Hypothalamus (tissue), 51 donors: ENCODE measurements at regions not wholly inside any gene's neighbourhood (a gene's known extent, or its start where the extent isn't known, plus 50 kb on each side); places are given as distances from the start of the nearest gene placed in this dataset.
A peak's percentile ranks its signal among the peaks of the same experiment; 100 is the strongest.
"Not testable (repeated sequence)": the region's sequence is repeated elsewhere in the genome, so short reads cannot be mapped to it uniquely, and the experiment has no call there.

Experiments used
- DNase-seq, 51 donors: peaks; one replicate each; lab custom pipeline; 2025; lab: John Stamatoyannopoulos, UW

DNA sequence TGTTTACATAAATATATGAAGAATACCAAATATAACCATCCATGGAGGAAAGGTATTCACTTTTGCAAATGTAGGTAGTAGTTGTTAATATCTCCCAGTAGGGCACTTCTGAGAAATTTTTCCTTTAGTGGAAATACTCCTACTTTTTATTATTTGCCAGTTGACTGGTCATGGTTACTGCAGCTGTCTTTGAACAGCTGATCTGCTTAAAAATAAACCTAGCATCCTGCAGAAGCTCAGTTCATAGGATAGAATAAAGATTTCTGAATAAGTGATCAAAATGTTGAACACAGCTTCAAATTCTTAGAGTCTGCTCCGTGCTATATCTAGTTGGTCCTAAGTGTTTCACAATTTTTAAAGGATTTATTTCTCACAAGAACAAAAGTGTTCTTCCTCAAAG, 270.7 kb upstream of the TRPC7 start:
- no peak for DNase-seq

DNA sequence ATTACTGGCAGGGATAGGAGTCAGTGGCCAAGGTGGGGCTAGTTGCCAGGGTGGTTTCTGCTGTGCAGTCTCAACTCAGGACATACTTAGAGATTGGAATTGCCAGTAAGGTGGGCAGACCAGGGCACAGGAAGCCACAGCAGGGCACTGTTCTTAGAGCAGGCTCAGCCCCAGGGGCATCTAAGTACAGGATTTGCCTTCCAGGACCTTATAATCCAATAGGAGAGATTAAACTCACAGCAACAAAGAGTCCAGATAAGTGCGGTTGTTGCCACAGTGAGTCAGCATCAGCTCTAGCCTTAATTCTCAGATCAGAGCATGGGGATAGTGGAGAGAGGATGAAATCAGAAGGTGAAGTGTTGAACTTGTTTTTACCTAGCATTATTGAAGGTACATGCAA, 265.8 kb upstream of the TRPC7 start:
- no peak for DNase-seq

DNA sequence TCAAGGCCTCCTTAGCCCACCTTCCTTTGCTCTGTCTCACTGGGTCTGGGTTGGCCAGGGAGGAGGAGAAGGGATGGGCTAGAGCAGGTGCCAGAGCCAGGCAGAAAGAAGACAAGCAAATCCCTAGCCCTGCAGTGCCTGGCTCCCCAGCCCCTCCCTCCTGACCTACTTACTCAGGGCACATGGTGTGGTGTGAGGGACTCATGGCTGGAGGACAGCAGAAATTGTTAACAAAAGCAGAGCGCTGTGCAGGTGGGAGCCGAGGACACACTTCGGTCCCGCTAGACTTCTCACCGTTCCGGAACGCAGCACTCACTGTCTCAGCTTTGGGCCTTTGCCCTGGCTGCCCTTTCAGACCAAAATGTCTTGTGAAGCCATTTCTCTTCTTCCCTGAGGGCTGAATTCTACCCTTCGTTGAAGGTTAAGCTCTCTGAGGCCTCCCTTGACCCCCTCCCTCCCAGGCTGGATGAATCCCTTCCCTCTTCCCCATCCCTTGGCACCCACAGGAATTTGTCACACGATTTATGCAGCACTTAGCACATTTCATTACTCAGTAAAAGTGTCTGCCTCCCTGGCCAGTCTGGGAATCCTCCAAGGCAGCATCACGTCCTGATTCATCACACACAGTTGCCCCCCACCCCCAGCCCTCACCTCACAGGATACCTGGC, 263.9 kb upstream of the TRPC7 start:
- DNase-seq = peak in 13 of 51 donors; percentile 3 to 40 (median 10)

DNA sequence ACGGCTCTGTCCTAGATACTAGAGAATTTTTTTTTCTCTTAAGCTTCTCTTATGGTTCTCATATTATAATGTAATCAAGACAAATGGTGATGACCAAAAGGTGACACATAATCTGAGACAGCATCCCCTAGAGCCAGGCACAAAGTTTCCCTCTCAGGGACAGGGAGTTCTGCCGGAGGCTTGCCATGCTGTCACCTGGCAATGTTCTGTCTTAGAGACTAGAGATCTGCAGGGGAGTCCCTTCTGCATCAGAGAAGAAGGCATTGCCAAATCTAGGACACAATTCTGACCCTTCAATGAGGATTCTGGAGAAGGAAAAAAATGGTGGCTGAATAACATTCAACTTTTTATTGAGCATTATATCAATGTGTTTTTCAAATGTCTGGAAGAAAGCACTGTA, 261.2 kb upstream of the TRPC7 start:
- DNase-seq = no peak

DNA sequence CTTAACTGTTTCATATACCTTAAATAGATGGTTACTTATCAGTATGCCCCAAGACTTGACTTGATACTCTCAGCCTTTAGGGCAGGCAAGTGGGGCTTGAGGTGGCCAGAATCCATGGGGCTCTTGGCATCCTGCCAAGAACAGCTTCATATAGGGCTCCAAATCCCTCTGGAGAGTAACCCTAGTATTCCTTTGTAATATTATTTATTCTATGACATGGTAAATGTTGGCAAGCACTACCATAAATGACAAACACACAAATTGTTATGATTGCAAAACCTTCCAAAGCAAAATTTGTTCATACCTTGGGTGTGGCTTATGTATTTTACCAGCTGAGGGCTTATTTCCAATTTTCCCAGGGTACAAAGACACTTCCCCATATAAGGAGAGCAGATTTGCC, 257.4 kb upstream of the TRPC7 start:
- DNase-seq = no peak

DNA sequence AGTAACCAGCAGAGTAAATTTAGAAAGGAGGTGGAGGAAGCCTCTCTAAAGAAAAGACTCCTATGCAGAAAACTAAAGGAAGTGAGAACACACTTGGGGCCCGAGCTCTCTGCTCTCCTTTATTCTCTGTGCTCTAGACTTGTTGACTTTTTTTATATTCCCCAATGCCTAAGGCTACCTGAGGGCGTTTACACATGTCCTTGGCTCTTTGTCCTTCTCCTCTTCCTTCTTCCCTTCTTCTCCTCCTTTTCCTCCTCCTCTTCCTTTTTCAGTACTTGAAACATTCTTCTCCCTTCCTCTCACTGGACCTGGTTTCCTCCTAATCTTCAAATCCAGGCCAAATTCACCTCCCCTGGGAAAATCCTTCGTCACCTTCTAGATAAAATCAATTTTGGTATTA, 256.4 kb upstream of the TRPC7 start:
- DNase-seq = no peak

DNA sequence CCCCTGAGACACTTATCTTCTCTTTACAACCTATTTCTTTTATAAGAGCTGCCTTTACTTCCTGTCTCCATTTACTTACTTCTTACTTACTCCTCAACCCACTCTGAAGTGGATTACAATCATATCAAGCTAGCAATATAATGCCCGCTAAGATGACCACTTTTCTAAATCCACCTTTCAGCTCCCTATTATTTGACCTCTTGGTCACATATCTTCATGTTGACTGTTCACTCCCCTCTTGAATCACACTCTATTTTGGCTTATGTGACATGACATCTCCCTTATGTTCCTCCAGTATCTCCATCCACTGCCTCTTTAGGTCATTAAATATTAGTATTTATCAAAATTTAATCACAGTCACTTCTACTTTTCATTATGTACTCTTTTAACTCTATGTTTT, 255.3 kb upstream of the TRPC7 start:
- no peak for DNase-seq

DNA sequence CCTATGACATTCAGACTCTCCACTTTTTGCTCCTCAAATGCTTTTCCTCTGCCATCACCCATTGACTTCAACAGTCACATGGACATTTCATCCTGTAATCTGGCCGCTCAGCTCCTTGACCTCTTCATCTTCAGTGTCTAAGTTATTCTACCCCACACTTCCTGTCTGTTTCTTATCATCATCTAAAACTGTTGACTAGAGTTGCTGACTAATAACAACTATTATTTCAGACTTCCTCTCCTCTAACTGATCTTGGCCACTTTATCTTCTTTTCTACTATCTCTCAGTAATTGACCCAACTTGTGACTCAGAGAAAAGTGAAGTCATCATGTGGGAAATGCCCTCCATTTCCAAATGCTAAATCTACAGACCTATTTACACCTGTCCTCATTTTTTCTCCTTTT, 254.7 kb upstream of the TRPC7 start:
- no peak for DNase-seq

DNA sequence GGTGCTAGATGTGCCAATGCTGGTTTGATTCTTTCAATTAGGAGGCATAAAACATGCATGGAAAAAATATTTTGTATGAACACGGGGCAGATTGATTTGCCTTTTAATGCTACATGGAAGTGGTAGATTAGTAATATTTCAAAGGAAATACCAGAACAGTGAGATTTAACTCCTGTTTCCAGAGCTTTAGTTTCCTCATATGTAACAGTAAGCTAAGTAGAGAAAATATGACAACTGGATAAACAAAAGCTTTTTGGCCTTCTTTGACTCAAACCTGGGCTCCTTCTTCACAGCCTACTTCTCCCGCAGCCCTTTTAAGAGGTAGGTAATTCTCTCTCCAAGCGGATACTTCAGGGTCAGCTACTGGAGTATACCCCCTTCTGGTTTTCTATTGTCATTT, 254.2 kb upstream of the TRPC7 start:
- DNase-seq = no peak

DNA sequence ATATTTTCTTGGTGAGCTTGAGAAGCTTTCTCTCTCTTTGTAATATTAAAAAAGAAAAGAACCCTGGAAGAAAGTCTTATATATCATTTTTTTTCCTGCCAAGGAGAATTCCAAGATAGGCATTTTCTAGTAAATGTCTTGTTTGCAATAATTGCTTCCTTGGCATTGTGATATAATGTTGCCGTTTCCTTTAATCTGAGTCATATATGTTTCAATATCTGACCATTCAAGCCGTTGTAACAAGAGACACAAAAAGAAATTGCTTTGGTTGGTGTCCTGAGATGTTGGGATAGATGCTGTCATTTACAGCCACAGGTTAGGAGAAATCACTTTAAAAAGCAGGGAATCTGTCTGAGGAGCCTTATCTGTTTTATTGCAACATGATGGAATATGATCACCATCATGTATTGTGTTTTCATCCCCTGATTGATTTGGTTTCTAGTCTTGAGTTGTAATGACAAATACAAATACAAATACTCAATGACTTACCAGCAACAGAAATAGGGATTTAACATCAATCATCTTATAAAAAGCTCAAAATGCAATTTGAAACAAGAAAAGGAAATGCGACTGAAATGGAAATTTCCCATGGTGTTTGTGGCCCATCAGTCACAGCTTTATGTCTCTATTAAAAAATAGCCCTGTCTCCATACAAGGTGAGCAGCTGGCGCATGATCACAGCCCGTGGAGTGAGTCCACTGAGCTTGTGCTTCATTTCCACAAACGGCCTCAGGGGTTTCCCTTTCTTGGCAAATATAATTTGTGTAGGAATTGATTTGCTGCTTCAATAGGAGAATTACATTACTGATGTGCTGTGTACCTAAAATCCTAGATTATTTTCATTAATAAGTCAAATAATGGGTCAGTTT, 250.1 kb upstream of the TRPC7 start:
- DNase-seq = no peak

DNA sequence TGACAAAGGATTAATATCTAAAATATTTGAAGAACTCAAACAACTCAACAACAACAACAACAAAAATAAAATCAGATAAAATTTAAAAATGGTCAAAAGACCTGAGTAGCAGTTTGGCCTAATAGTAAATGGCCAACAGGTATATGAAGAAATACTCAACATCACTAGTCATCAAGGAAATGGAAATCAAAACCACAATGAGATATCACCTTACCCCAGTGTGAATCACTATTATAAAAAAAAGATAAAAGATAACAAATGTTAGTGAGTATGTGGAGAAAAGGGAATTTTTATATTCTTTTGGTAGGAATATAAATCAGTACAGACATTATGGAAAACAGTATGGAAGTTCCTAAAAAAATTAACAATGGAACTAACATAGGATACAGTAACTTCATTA, 247.9 kb upstream of the TRPC7 start:
- no peak for DNase-seq

DNA sequence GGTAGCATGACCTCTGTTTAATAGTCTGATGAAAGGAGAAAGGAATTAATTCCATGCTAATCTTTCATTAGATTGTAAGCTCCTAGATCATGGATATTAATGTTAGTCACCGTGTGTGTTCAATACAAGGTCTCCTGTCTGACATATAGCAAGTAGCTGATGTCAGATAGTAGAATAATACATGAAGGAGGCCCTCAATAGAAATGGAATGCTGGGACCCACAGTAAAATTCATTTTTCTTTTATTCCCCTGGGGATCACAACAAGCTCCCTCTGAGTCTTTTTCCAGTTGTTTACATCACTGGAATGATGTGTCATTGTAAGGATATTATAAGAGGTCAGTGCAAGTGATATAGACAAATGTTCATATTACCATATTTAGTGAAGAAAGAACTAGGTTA, 240.3 kb upstream of the TRPC7 start:
- no peak for DNase-seq

DNA sequence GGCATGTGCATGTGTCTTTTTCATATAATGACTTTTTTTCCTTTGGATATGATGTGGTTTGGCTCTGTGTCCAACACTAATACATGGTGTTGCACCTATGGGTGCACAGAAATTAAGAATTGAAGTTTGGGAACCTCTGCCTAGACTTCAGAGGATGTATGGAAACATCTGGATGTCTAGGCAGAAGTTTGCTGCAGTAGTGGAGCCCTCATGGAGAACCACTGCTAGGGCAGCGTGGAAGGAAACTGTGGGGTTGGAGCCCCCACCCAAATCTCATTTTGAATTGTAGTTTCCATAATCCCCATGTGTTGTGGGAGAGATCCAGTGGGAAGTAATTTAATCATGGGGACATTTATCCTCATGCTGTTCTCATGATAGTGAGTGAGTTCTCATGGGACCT, 235.0 kb upstream of the TRPC7 start:
- DNase-seq = no peak

DNA sequence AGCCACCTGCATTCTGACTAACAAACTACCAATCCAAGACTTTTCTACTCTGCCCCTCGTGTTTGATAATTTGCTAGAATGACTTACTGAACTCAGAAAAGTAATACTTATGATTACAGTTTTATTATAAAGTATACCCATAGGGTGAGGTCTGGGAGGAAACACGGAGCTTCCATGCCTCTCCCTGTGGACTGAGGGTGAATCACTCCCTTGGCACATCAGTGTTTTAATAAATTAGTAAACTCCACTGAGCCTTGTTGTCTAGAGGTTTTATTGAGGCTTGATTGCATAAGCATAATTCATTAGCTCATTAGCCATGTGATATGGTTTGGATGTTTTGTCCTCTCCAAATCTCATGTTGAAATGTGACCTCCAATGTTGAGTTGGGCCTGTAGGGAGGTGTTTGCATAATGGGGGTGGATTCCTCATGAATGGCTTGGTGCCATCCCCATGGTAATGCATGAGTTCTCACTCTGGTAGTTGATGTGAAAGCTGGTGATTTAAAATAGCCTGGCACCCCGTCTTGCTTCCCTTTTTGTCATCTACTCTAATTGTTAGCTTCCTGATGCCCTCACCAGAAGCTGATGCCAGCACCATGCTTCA, 233.6 kb upstream of the TRPC7 start:
- no peak for DNase-seq

DNA sequence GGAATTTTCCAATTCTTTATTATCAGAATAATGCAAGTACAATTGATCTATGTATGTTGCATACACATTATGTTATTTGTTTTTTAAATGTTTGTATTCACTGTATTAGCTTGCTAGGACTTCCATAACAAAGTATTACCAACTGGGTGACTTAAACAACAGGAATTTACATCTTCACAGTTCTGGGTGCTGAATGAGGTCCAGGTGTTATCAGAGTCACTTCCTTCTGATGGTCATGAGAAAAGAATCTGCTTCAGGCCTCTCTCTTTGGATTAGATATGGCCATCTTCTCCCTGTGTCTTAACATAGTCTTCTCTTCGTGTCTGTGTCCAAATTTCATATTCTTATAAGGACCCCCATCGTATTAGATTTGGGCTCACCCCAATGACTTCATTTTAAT, 229.1 kb upstream of the TRPC7 start:
- no peak for DNase-seq

DNA sequence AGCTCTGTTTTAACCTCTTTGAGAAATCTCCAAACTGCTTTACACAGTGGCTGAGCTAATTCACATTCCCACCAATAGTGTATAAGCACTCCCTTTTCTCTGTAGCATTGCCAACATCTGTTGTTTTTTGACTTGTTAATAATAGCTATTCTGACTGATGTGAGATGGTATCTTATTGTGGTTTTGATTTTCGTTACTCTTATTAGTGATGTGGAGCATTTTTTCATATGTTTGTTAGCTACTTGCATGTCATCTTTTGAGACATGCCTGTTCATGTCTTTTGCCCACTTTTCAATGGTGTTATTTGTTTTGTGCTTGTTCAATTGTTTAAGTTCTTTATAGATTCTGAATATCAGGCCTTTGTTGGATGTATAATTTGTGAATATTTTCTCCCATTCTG, 225.2 kb upstream of the TRPC7 start:
- DNase-seq = no peak

DNA sequence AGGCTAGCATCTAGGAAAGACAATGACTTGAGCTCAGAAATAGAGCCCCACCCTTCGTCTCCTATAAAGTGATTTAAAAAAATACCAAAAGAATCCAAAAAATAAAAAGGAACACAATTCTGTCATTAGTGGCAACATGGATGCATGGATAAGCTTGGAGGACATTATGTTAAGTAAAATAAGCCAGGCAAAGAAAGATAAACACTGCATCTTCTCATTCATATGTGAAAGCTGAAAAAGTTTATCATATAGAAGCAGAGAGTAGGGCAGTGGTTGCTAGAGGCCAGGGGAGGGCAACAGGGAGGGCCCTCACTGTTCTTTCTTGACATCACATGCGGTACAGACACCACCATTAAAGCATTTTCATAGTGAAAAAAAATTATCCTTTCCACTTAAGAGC, 220.9 kb upstream of the TRPC7 start:
- no peak for DNase-seq

DNA sequence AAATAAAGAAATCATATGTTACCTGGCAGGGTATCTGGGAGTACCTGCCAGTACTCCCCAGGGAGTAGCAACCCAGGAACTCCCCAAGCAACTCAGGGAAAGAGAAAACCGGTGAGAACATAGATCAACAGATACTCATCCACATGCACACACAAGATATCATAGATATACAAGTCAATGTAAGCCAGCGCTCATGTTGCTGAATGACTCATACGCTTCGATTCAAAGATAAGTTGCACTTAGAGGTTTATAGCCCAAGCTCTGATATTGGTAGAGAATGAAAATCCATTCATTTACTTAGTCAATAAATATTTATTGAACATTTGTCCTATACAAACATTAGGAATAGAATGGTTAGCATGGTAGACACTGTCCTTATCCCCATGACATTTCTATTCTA, 219.1 kb upstream of the TRPC7 start:
- DNase-seq = no peak

DNA sequence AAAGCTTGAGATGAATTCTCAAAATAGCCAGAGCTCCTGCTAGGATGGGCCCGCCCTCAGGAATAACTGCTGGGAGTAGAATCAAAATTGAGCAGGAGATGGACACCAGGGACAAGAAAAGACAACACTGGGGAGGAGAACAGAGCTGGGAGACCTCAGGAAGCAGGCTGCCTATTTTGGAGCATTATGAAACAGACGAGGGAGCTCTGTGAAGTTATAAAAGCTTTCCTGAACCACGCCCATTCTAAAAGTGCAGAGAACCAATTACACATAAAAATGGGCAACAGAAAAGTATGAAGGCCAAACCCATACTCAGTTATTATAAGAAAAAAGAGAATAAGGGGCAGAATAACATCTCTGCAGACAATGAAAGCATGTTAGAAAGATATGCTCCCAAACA, 213.9 kb upstream of the TRPC7 start:
- no peak for DNase-seq

DNA sequence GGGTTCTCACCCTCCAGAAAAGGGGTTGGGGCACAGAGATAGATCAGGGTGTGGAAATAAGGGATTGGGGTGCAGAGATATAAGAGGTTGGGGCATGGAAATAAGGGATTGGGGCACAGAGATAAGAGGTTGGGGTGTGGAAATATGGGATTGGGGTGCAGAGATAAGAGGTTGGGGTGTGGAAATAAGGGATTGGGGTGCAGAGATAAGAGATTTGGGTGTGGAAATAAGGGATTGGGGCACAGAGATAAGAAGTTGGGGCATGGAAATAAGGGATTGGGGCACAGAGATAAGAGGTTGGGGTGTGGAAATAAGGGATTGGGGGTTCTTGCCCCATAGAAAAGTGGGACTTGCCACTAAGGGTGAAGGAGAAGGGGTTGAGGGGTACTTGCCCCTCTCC, 204.5 kb upstream of the TRPC7 start:
- DNase-seq = not testable (repeated sequence)

DNA sequence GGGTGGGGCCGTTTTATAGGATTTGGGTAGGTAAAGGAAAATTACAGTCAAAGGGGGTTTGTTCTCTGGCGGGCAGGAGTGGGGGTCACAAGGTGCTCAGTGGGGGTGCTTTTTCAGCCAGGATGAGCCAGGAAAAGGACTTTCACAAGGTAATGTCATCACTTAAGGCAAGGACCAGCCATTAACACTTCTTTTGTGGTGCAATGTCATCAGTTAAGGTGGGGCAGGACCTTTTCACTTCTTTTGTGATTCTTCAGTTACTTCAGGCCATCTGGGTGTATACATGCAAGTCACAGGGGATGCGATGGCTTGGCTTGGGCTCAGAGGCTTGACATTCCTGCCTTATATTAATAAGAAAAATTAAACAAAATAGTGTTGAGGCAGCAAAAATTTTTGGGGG, 200.1 kb upstream of the TRPC7 start:
- not testable (repeated sequence) for DNase-seq

DNA sequence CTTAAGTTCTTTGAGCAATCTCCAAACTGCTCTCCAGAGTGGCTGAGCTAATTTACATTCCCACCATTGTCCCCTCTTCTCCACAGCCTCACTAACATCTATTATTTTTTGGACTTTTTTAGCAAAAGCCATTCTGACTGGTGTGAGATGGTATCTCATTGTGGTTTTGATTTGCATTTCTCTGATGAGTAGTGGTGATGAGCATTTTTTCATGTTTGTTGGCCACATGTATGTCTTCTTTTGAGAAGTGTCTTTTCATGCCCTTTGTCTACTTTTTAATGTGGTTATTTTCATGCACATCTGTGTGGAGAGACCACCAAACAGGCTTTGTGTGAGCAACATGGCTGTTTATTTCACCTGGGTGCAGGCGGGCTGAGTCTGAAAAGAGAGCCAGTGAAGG, 199.7 kb upstream of the TRPC7 start:
- DNase-seq = not testable (repeated sequence)
